Right lung (tissue), 2 donors: ENCODE measurements at regions not wholly inside any gene's neighbourhood (a gene's known extent, or its start where the extent isn't known, plus 50 kb on each side); places are given as distances from the start of the nearest gene placed in this dataset.
"Not testable (repeated sequence)": the region's sequence is repeated elsewhere in the genome, so short reads cannot be mapped to it uniquely, and the experiment has no call there.

ENCODE experiments used
- DNase-seq, 2 donors: peaks; one replicate each; pipeline ENCODE4 v3.0.0-alpha.2; 2013

- DNase-seq, result no peak
Observed at GRCh38 chr11:25615069-25615468, 716.9 kb upstream of the ANO3 start.

GRCh38 chr11:25615841-25616240 is 716.1 kb upstream of the ANO3 start:
- DNase-seq, result no peak

- no peak for DNase-seq
Observed at GRCh38 chr11:25625094-25625493, 706.8 kb upstream of the ANO3 start.

- DNase-seq, result no peak
Observed at GRCh38 chr11:25628030-25628429, 703.9 kb upstream of the ANO3 start.

- no peak for DNase-seq
Observed at GRCh38 chr11:25633230-25633629, 698.7 kb upstream of the ANO3 start.

GRCh38 chr11:25649220-25649619 is 682.7 kb upstream of the ANO3 start:
- not testable (repeated sequence) for DNase-seq

- no peak for DNase-seq
Observed at GRCh38 chr11:25650319-25650718, 681.6 kb upstream of the ANO3 start.

- no peak for DNase-seq
Observed at GRCh38 chr11:25655636-25656035, 676.3 kb upstream of the ANO3 start.

- DNase-seq, result no peak
Observed at GRCh38 chr11:25658916-25659315, 673.0 kb upstream of the ANO3 start.

GRCh38 chr11:25659706-25660105 is 672.2 kb upstream of the ANO3 start:
- DNase-seq, result no peak

- DNase-seq, result no peak
Observed at GRCh38 chr11:25667871-25668270, 664.1 kb upstream of the ANO3 start.

- no peak for DNase-seq
Observed at GRCh38 chr11:25691959-25692358, 640.0 kb upstream of the ANO3 start.

GRCh38 chr11:25702417-25702816 is 629.5 kb upstream of the ANO3 start:
- no peak for DNase-seq

GRCh38 chr11:25710975-25711374 is 621.0 kb upstream of the ANO3 start:
- DNase-seq, result no peak

GRCh38 chr11:25727944-25728343 is 604.0 kb upstream of the ANO3 start:
- no peak for DNase-seq

- no peak for DNase-seq
Observed at GRCh38 chr11:25730230-25730629, 601.7 kb upstream of the ANO3 start.

GRCh38 chr11:25733777-25734176 is 598.2 kb upstream of the ANO3 start:
- DNase-seq, result no peak

- no peak for DNase-seq
Observed at GRCh38 chr11:25734591-25735211, 597.2 kb upstream of the ANO3 start.

- DNase-seq, result no peak
Observed at GRCh38 chr11:25737071-25737675, 594.8 kb upstream of the ANO3 start.

- no peak for DNase-seq
Observed at GRCh38 chr11:25741886-25742285, 590.0 kb upstream of the ANO3 start.

GRCh38 chr11:25742800-25743199 is 589.1 kb upstream of the ANO3 start:
- no peak for DNase-seq

GRCh38 chr11:25755381-25755780 is 576.5 kb upstream of the ANO3 start:
- DNase-seq, result no peak

- no peak for DNase-seq
Observed at GRCh38 chr11:25755918-25756584, 575.9 kb upstream of the ANO3 start.
